Astrocyte (in vitro differentiated cells and primary cell): ENCODE measurements at regions not wholly inside any gene's neighbourhood (a gene's known extent, or its start where the extent isn't known, plus 50 kb on each side); places are given as distances from the start of the nearest gene placed in this dataset.

Experiments used
- DNase-seq: peaks from one replicate; pipeline ENCODE4 v3.0.0-alpha.2; 2010; ENCODE audit warnings: low read depth
- FAIRE-seq: peaks from 2 replicates; lab custom pipeline; 2011; peaks lifted over from hg19 to GRCh38; lab: Jason Lieb, UNC
- H2AFZ ChIP-seq: 2 replicates; pipeline ENCODE4 v1.6.0; 2012; ENCODE audit warnings: low read depth, low read length, inconsistent platforms
- H3K27ac ChIP-seq: 2 replicates; pipeline ENCODE4 v1.5.1; 2011; ENCODE audit warnings: low read depth, low read length, inconsistent platforms
- H3K27me3 ChIP-seq: 2 replicates; pipeline ENCODE4 v1.6.0; 2011; ENCODE audit warnings: low read length, inconsistent platforms; ENCODE audit not compliant: insufficient read depth
- H3K36me3 ChIP-seq: 2 replicates; pipeline ENCODE4 v1.5.1; 2011; ENCODE audit warnings: low read length, inconsistent platforms; ENCODE audit not compliant: insufficient read depth
- H3K4me1 ChIP-seq: 2 replicates; pipeline ENCODE4 v1.5.1; 2011; ENCODE audit warnings: low read length, inconsistent platforms; ENCODE audit not compliant: insufficient read depth
- H3K4me2 ChIP-seq: 2 replicates; pipeline ENCODE4 v1.6.0; 2012; ENCODE audit warnings: low read length, inconsistent platforms
- H3K4me3 ChIP-seq: 2 replicates; pipeline ENCODE4 v1.5.1; 2011; ENCODE audit warnings: low read depth, mild to moderate bottlenecking, low read length, inconsistent platforms; ENCODE audit not compliant: insufficient read depth
- H3K79me2 ChIP-seq: 2 replicates; pipeline ENCODE4 v1.6.0; 2012; ENCODE audit warnings: mild to moderate bottlenecking, low read length, inconsistent platforms; ENCODE audit not compliant: insufficient read depth
- H3K9ac ChIP-seq: 2 replicates; pipeline ENCODE4 v1.6.0; 2012; ENCODE audit warnings: mild to moderate bottlenecking, low read length, inconsistent platforms
- H3K9me3 ChIP-seq: 2 replicates; pipeline ENCODE4 v1.5.1; 2012; ENCODE audit warnings: low read depth, mild to moderate bottlenecking, low read length, inconsistent platforms; ENCODE audit not compliant: insufficient read depth
- H4K20me1 ChIP-seq: 2 replicates; pipeline ENCODE4 v1.6.0; 2012; ENCODE audit warnings: low read length, inconsistent platforms; ENCODE audit not compliant: insufficient read depth
- H3K27ac Mint-ChIP-seq: one replicate; pipeline ENCODE4 v1.8.0; 2021; ENCODE audit warnings: mild to moderate bottlenecking, mixed read lengths; ENCODE audit not compliant: unreplicated experiment
- H3K27me3 Mint-ChIP-seq: one replicate; pipeline ENCODE4 v1.8.0; 2021; ENCODE audit warnings: low read depth, mixed read lengths; ENCODE audit not compliant: unreplicated experiment
- H3K36me3 Mint-ChIP-seq: one replicate; pipeline ENCODE4 v1.8.0; 2021; ENCODE audit warnings: low read depth, mixed read lengths; ENCODE audit not compliant: unreplicated experiment
- H3K4me1 Mint-ChIP-seq: one replicate; pipeline ENCODE4 v1.8.0; 2021; ENCODE audit warnings: low read depth, mixed read lengths; ENCODE audit not compliant: unreplicated experiment
- H3K4me3 Mint-ChIP-seq: one replicate; pipeline ENCODE4 v1.8.0; 2021; ENCODE audit warnings: mild to moderate bottlenecking, moderate library complexity, mixed read lengths; ENCODE audit not compliant: unreplicated experiment
- H3K9me3 Mint-ChIP-seq: one replicate; pipeline ENCODE4 v1.8.0; 2021; ENCODE audit warnings: mild to moderate bottlenecking, mixed read lengths; ENCODE audit not compliant: unreplicated experiment
- CTCF ChIP-seq: IDR thresholded peaks from 2 replicates; pipeline ENCODE4 v1.5.1; 2011; ENCODE audit warnings: low read depth, mild to moderate bottlenecking, inconsistent platforms, low read length, moderate library complexity; ENCODE audit not compliant: insufficient read depth
- EZH2 ChIP-seq: IDR thresholded peaks from 2 replicates; pipeline ENCODE4 v1.6.1; 2012; ENCODE audit warnings: mild to moderate bottlenecking, low read length, inconsistent platforms; ENCODE audit not compliant: insufficient read depth

GRCh38 chr2:44836916-44837315 is 104.6 kb upstream of the SIX3 start:
- TF ChIP-seq CTCF (no peak), EZH2 (no peak)
- no peak overlapping the region for H3K4me3 Mint-ChIP-seq
- Histone ChIP-seq H3K9ac (no peak overlapping the region), H4K20me1 (no peaks in the 10 kb centered on the region), H2AFZ (no peak overlapping the region), H3K4me1 (no peaks in the 10 kb centered on the region), H3K79me2 (no peaks in the 10 kb centered on the region), H3K27me3 (peaks cover 2% of the 10 kb centered on the region), H3K9me3 (no peaks in the 10 kb centered on the region), H3K4me2 (no peak overlapping the region), H3K4me3 (no peak overlapping the region), H3K36me3 (no peaks in the 10 kb centered on the region), H3K27ac (no peak overlapping the region)
- peaks cover 7% of the 10 kb centered on the region for H3K4me1 Mint-ChIP-seq
- DNase-seq, result no peak
- peaks cover 11% of the 10 kb centered on the region for H3K27me3 Mint-ChIP-seq
- no peaks in the 10 kb centered on the region for H3K36me3 Mint-ChIP-seq
- H3K27ac Mint-ChIP-seq, result no peak overlapping the region
- peaks cover 15% of the 10 kb centered on the region for H3K9me3 Mint-ChIP-seq
- no peak for FAIRE-seq

- no peaks in the 10 kb centered on the region for H4K20me1 ChIP-seq
- no peak overlapping the region for H3K27ac ChIP-seq
- H3K4me1 Mint-ChIP-seq, result peaks cover 6% of the 10 kb centered on the region
- H3K9me3 Mint-ChIP-seq, result peaks cover 15% of the 10 kb centered on the region
- DNase-seq, result no peak
- H3K4me1 ChIP-seq, result no peaks in the 10 kb centered on the region
- no peak for FAIRE-seq
- no peak overlapping the region for H3K4me2 ChIP-seq
- H3K36me3 Mint-ChIP-seq, result no peaks in the 10 kb centered on the region
- no peak overlapping the region for H2AFZ ChIP-seq
- H3K9me3 ChIP-seq, result peaks cover 3% of the 10 kb centered on the region
- TF ChIP-seq CTCF (no peak), EZH2 (no peak)
- H3K36me3 ChIP-seq, result no peaks in the 10 kb centered on the region
- H3K27ac Mint-ChIP-seq, result no peak overlapping the region
- no peak overlapping the region for H3K4me3 ChIP-seq
- peaks cover 2% of the 10 kb centered on the region for H3K27me3 ChIP-seq
- H3K4me3 Mint-ChIP-seq, result no peak overlapping the region
- no peak overlapping the region for H3K9ac ChIP-seq
- no peaks in the 10 kb centered on the region for H3K79me2 ChIP-seq
- peaks cover 14% of the 10 kb centered on the region for H3K27me3 Mint-ChIP-seq
These were observed 103.2 kb upstream of the SIX3 start for GRCh38 chr2:44838116-44838790.

- no peak overlapping the region for H2AFZ ChIP-seq
- H3K9ac ChIP-seq, result no peak overlapping the region
- no peak for FAIRE-seq
- H3K79me2 ChIP-seq, result no peaks in the 10 kb centered on the region
- no peaks in the 10 kb centered on the region for H3K4me1 ChIP-seq
- peaks cover 14% of the 10 kb centered on the region for H3K27me3 Mint-ChIP-seq
- no peaks in the 10 kb centered on the region for H3K4me1 Mint-ChIP-seq
- no peak overlapping the region for H3K4me2 ChIP-seq
- no peak overlapping the region for H3K4me3 ChIP-seq
- no peak overlapping the region for H3K27ac Mint-ChIP-seq
- no peaks in the 10 kb centered on the region for H4K20me1 ChIP-seq
- H3K9me3 ChIP-seq, result peaks cover 3% of the 10 kb centered on the region
- no peak for DNase-seq
- H3K27me3 ChIP-seq, result peaks cover under 1% of the 10 kb centered on the region
- H3K36me3 Mint-ChIP-seq, result no peaks in the 10 kb centered on the region
- peaks cover 10% of the 10 kb centered on the region for H3K9me3 Mint-ChIP-seq
- no peak overlapping the region for H3K27ac ChIP-seq
- H3K4me3 Mint-ChIP-seq, result no peak overlapping the region
- no peaks in the 10 kb centered on the region for H3K36me3 ChIP-seq
- no peak for TF ChIP-seq CTCF
- no peak for TF ChIP-seq EZH2
These were observed 102.1 kb upstream of the SIX3 start for GRCh38 chr2:44839370-44839769.
